SH-SY5Y (cell line): ENCODE measurements at regions not wholly inside any gene's neighbourhood (a gene's known extent, or its start where the extent isn't known, plus 50 kb on each side); places are given as distances from the start of the nearest gene placed in this dataset.

Experiments
- GATA2 ChIP-seq: IDR thresholded peaks from 2 replicates; pipeline ENCODE4 v1.6.1; 2011; ENCODE audit warnings: mild to moderate bottlenecking, low read depth, low read length
- GATA3 ChIP-seq: IDR thresholded peaks from 2 replicates; pipeline ENCODE4 v1.6.1; 2011; ENCODE audit warnings: low read depth, mild to moderate bottlenecking, low read length, moderate library complexity

DNA sequence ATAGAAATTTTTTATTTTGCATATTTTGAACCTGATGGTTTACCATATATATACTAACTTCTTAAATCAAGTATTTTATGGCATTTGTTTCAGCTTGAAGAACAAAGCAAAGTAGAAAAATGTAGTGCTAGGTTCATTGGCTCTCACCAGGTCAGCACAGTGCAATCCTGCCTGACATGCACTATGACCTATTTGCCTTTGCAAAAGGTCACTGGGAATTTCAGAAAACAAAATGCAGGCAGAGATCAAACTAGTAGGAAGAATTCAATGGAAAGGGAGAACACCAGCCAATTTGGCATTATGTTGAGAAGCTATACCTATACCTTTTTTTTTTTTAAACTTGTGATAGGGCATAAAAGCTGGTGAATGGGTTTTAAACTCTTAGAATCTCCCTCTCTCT is 329.8 kb upstream of the SGO1 start:
- TF ChIP-seq GATA2, result no peak
- no peak for TF ChIP-seq GATA3

GRCh38 chr3:20511863-20512505 is 326.0 kb upstream of the SGO1 start:
- TF ChIP-seq GATA2 (0 out of 2 replicates have a peak, but pooled peaks have one; percentile 10), GATA3 (no peak)

GRCh38 chr3:20510396-20510795 is 324.4 kb upstream of the SGO1 start:
- TF ChIP-seq GATA3 (no peak), GATA2 (no peak)

DNA sequence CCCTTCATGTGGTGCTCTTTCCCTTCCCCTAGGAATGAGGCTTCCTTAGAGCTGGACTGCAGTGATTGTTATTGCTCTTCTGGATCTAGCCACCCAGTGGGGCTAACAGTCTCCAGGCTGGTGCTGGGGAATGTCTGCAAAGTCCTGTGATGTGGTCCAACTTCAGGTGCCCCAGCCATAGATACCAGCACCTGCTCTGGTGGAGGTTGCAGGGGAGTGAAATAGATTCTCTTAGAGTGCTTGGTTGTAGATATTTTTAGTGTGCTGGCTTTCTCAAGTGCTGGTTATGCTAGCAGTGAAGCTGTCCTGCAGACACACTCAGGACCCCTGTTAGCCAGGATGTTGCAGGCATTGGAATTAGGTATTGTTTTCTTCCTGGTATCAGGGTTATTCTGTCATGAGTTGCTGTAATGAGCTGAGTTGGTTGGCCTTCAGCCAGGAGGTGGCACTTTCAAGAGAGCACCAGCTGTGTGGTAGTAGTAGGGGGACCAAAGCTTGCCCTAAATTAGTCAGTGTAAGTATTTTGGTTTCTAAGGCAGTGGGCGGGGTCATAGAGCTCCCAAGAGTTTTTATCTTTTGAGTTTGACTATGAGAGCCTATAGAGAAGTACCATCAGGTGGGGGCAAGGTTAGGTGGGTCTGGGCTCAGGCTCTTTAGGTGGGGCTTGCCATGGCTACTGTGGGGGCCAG is 317.5 kb upstream of the SGO1 start:
- TF ChIP-seq GATA3, result no peak
- TF ChIP-seq GATA2, result no peak

DNA sequence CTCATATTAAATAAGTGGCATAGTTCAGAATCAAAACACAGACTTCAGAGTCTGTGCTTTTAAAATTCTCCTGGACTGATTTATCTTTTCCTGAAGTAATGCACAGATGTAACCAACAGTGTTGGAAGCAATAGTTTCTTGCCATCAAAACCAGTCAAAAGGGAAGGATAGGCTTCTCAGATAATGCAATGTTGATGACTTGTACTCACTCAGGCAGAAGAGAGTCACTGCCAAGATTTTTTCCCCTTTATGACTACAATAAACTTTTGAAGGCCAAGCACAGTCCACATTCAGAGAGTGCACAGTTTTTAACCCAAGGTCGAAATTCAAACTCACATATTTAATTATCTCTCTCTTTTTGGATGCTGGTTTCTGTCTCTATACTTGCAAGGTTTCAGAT is 305.0 kb upstream of the SGO1 start:
- TF ChIP-seq GATA2 (no peak), GATA3 (no peak)

GRCh38 chr3:20488151-20488550 is 302.1 kb upstream of the SGO1 start:
- no peak for TF ChIP-seq GATA2
- TF ChIP-seq GATA3, result no peak

DNA sequence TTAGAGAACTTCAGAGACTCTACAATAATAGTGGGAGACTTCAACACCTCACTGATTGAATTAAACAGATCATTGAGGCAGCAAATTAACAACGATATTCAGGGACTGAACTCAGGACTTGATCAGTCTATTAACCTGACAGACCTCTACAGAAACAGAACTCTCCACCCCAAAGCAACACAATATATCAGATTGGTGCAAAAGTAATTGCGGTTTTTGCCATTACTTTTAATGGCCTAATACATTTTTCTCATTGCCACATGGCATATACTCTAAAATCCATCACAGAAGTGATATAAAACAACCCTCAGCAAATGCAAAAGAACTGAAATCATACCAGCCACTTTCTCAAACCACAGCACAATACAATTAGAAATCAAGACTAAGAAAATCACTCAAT is 298.1 kb upstream of the SGO1 start:
- no peak for TF ChIP-seq GATA2
- no peak for TF ChIP-seq GATA3

DNA sequence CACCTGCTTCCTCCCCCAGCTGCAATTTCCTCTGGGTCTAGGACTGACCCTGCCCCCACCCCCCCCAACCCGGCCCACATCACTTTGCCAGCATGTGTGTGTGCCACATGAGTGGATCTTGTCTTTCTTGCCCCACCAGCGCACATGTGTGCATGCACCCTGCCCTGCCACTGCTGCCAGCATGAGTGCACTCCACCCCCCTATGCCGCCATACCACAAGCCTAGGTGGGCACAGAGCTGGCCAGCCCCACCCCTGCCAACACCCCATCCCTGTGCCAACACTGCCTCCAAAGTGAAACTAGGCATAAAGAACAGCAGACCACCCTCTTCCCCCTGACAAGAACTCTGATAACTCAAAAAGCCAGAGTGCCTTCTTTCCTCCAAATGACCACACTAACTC is 296.3 kb upstream of the SGO1 start:
- TF ChIP-seq GATA2 (no peak), GATA3 (no peak)

DNA sequence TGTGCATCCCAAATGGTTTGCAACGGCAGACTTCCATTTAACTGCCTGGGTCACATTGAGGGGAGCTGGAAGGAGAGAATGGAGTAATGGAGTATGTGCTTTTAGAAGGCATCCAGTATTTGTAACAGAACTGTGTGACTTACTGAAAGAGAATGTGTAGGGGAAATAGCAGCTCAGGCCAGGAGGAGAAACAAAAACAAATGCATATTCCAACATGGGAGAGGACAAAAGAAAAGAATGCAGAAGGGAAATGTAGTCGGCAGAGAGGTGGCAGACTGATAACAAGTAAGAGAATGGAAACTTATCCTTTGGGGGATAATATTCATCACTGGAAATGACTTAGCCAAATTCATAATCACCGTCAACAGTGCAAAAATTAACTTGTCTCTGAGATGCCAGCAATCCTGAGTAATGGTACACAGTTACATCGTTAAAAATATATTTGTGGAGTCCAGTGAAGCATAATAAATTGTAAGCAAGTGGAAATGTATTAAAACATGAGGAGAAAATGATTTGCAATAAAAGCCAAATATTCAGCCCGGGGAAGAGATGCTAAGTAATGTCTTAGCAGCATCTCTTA is 294.9 kb upstream of the SGO1 start:
- TF ChIP-seq GATA3, result no peak
- TF ChIP-seq GATA2, result no peak

GRCh38 chr3:20478436-20478835 is 292.4 kb upstream of the SGO1 start:
- TF ChIP-seq GATA2 (no peak), GATA3 (no peak)

- TF ChIP-seq GATA2 (no peak), GATA3 (no peak)
Measured at GRCh38 chr3:20462723-20463122, 276.7 kb upstream of the SGO1 start.

DNA sequence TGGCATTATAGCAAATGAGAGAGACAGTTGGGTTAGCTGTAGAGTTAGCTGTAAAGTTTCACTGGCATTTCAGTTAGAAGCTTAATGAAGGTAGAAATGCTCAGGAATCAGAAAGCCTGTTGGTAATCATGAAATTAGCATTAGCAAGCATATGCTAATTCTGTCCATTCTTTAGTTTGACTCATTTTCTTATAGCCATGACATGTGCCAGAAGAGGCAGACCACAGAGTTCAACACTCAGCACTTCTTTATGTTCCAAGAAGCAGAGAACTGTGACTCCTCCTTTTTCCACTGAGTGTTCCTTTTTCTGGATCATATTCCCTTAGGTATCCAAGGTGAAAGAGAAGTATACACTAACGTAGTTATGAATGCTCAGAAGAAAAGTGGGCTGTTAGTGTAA is 276.2 kb upstream of the SGO1 start:
- TF ChIP-seq GATA2 (no peak), GATA3 (no peak)

GRCh38 chr3:20458994-20459716 is 273.1 kb upstream of the SGO1 start:
- no peak for TF ChIP-seq GATA3

DNA sequence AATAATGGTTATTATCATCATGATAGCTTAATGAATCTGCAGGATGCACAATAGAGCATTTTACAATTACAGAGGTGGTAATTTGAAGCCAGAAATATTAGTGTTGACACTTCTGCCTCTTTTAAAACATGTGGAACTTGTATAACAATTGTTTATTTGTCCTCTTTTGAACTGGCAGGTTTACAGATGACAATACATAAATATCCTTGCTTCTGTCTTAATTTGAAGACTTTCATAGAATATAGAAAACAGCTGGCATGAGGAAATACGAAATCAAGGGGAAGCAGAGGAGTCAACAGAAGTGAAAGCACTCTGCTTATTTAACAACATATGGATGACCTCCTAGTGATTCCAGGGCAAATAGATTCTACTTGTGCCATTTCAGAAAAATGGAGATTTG is 270.5 kb upstream of the SGO1 start:
- TF ChIP-seq GATA3 (no peak), GATA2 (no peak)
